Cardiac fibroblast (primary cell): ENCODE measurements at regions not wholly inside any gene's neighbourhood (a gene's known extent, or its start where the extent isn't known, plus 50 kb on each side); places are given as distances from the start of the nearest gene placed in this dataset.

ENCODE experiments used
- DNase-seq, 2 donors: peaks; one replicate each; pipeline versions ENCODE4 v3.0.0 to v3.0.0-alpha.2; 2010; ENCODE audit warnings: low read depth in 2 of 2
- H3K4me3 ChIP-seq, 2 donors: replicated peaks in 1 of 2; 1 replicate in 1 of 2; 2 replicates in 1 of 2; pipeline ENCODE4 v1.5.1; 2011; ENCODE audit warnings: low read depth in 2 of 2, low read length in 2 of 2, mild to moderate bottlenecking in 2 of 2, moderate library complexity in 1 of 2
- CTCF ChIP-seq: IDR thresholded peaks from one replicate; pipeline ENCODE4 v1.5.1; 2011; ENCODE audit warnings: low read depth, mild to moderate bottlenecking, low read length, inconsistent platforms

GRCh38 chr4:37538931-37539330, 147.2 kb downstream of the RELL1 start:
- no peak for DNase-seq
- no peak overlapping the region for H3K4me3 ChIP-seq
- no peak for TF ChIP-seq CTCF

GRCh38 chr4:37537484-37537883, 148.7 kb downstream of the RELL1 start:
- TF ChIP-seq CTCF = no peak
- no peak for DNase-seq

GRCh38 chr4:37535872-37536271, 150.3 kb downstream of the RELL1 start:
- H3K4me3 ChIP-seq = no peak overlapping the region
- DNase-seq = peak in 1 of 2 donors; percentile 18
- no peak for TF ChIP-seq CTCF

More at GRCh38 chr4:37537484-37537883, 148.7 kb downstream of the RELL1 start:
- H3K4me3 ChIP-seq = no peak overlapping the region

GRCh38 chr4:37533286-37534033, 152.7 kb downstream of the RELL1 start:
- H3K4me3 ChIP-seq = no peak overlapping the region
- no peak for DNase-seq
- TF ChIP-seq CTCF = no peak

- TF ChIP-seq CTCF = no peak
- no peak overlapping the region for H3K4me3 ChIP-seq
- DNase-seq = no peak
These were observed 155.0 kb downstream of the RELL1 start for GRCh38 chr4:37531151-37531550.

GRCh38 chr4:37530451-37530850, 155.7 kb downstream of the RELL1 start:
- H3K4me3 ChIP-seq = no peak overlapping the region
- no peak for TF ChIP-seq CTCF
- no peak for DNase-seq
